ENCODE measurements at regions not wholly inside any gene's neighbourhood (a gene's known extent, or its start where the extent isn't known, plus 50 kb on each side); places are given as distances from the start of the nearest gene placed in this dataset.

- intact Hi-C loops (cut with micrococcal nuclease; ENCODE audit: unreplicated experiment) = no loop called here
- no TSS peak for BruUV-seq (replicated peaks)
Measured at GRCh38 chr2:177042311-177042710, 170.3 kb upstream of the HNRNPA3 start.

GRCh38 chr2:177044671-177045070 lies 167.9 kb upstream of the HNRNPA3 start:
- intact Hi-C loops (cut with micrococcal nuclease; ENCODE audit: unreplicated experiment) = no loop called here
- no peaks in the 10 kb centered on the region for H3K9me3 ChIP-seq (ENCODE audit: low read depth, low read length, poor library complexity, severe bottlenecking)
- H3K36me3 ChIP-seq (ENCODE audit: insufficient read depth, low read length, poor library complexity, severe bottlenecking) = no peaks in the 10 kb centered on the region
- H3K27me3 ChIP-seq (replicated peaks; ENCODE audit: insufficient read depth, low read depth, low read length, poor library complexity) = no peaks in the 10 kb centered on the region
- ChIA-PET CTCF (no interaction called here), POLR2A (ENCODE audit: low non-redundant PET) (no interaction called here)
- H3K4me1 ChIP-seq (ENCODE audit: insufficient read depth, low read length, poor library complexity, severe bottlenecking) = peaks cover 9% of the 10 kb centered on the region
- no peak for DNase-seq (ENCODE audit: low spot score)
- no TSS peak for BruUV-seq (replicated peaks)
- TF ChIP-seq EZH2 (IDR thresholded peaks at IDR 0.05; ENCODE audit: borderline replicate concordance, low read depth, low read length, poor library complexity, severe bottlenecking) = no peak
- no peak for TF ChIP-seq CTCF (conservative IDR thresholded peaks at IDR 0.05; ENCODE audit: low read depth, low read length)
- H3K4me3 ChIP-seq (ENCODE audit: low read depth, low read length, poor library complexity, severe bottlenecking) = no peak overlapping the region
- H3K27ac ChIP-seq (ENCODE audit: low read depth, low read length, poor library complexity, severe bottlenecking) = no peak overlapping the region

More at GRCh38 chr2:177042311-177042710, 170.3 kb upstream of the HNRNPA3 start:
- DNase-seq (ENCODE audit: low spot score) = no peak
- H3K9me3 ChIP-seq (ENCODE audit: low read depth, low read length, poor library complexity, severe bottlenecking) = no peaks in the 10 kb centered on the region
- no peaks in the 10 kb centered on the region for H3K36me3 ChIP-seq (ENCODE audit: insufficient read depth, low read length, poor library complexity, severe bottlenecking)
- H3K27ac ChIP-seq (ENCODE audit: low read depth, low read length, poor library complexity, severe bottlenecking) = no peak overlapping the region
- H3K4me3 ChIP-seq (ENCODE audit: low read depth, low read length, poor library complexity, severe bottlenecking) = no peak overlapping the region
- no peak for TF ChIP-seq EZH2 (IDR thresholded peaks at IDR 0.05; ENCODE audit: borderline replicate concordance, low read depth, low read length, poor library complexity, severe bottlenecking)
- TF ChIP-seq CTCF (conservative IDR thresholded peaks at IDR 0.05; ENCODE audit: low read depth, low read length) = no peak
- no peaks in the 10 kb centered on the region for H3K27me3 ChIP-seq (replicated peaks; ENCODE audit: insufficient read depth, low read depth, low read length, poor library complexity)
- H3K4me1 ChIP-seq (ENCODE audit: insufficient read depth, low read length, poor library complexity, severe bottlenecking) = peaks cover 14% of the 10 kb centered on the region
- ChIA-PET POLR2A (ENCODE audit: low non-redundant PET) (no interaction called here), CTCF (no interaction called here)

- CTCF ChIA-PET = no interaction called here
- no peaks in the 10 kb centered on the region for H3K4me1 ChIP-seq (ENCODE audit: insufficient read depth, low read length, poor library complexity, severe bottlenecking)
- intact Hi-C loops (cut with micrococcal nuclease; ENCODE audit: unreplicated experiment) = no loop called here
- TF ChIP-seq EZH2 (IDR thresholded peaks at IDR 0.05; ENCODE audit: borderline replicate concordance, low read depth, low read length, poor library complexity, severe bottlenecking) = no peak
- no peak for TF ChIP-seq CTCF (conservative IDR thresholded peaks at IDR 0.05; ENCODE audit: low read depth, low read length)
- no TSS peak for BruUV-seq (replicated peaks)
- no peak overlapping the region for H3K27ac ChIP-seq (ENCODE audit: low read depth, low read length, poor library complexity, severe bottlenecking)
- POLR2A ChIA-PET (ENCODE audit: low non-redundant PET) = no interaction called here
- no peaks in the 10 kb centered on the region for H3K9me3 ChIP-seq (ENCODE audit: low read depth, low read length, poor library complexity, severe bottlenecking)
- no peaks in the 10 kb centered on the region for H3K27me3 ChIP-seq (replicated peaks; ENCODE audit: insufficient read depth, low read depth, low read length, poor library complexity)
- no peak for DNase-seq (ENCODE audit: low spot score)
- H3K36me3 ChIP-seq (ENCODE audit: insufficient read depth, low read length, poor library complexity, severe bottlenecking) = no peaks in the 10 kb centered on the region
- H3K4me3 ChIP-seq (ENCODE audit: low read depth, low read length, poor library complexity, severe bottlenecking) = no peak overlapping the region
Measured at GRCh38 chr2:177048981-177049380, 163.6 kb upstream of the HNRNPA3 start.
